ENCODE measurements at regions not wholly inside any gene's neighbourhood (a gene's known extent, or its start where the extent isn't known, plus 50 kb on each side); places are given as distances from the start of the nearest gene placed in this dataset.

- TF ChIP-seq CTCF (IDR thresholded peaks at IDR 0.05; ENCODE audit: insufficient read depth, low read length): no peak
- DNase-seq (ENCODE audit: low read depth): no peak
- no peak overlapping the region for H3K4me3 ChIP-seq (ENCODE audit: low read depth, low read length)
These were observed 297.7 kb upstream of the SYT4 start for GRCh38 chr18:43574974-43575373.

- no peak for DNase-seq (ENCODE audit: low read depth)
- no peak overlapping the region for H3K4me3 ChIP-seq (ENCODE audit: low read depth, low read length)
- no peak for TF ChIP-seq CTCF (IDR thresholded peaks at IDR 0.05; ENCODE audit: insufficient read depth, low read length)
These were observed 300.9 kb upstream of the SYT4 start for GRCh38 chr18:43578211-43578610.

- no peak overlapping the region for H3K4me3 ChIP-seq (ENCODE audit: low read depth, low read length)
- DNase-seq (ENCODE audit: low read depth): no peak
- TF ChIP-seq CTCF (IDR thresholded peaks at IDR 0.05; ENCODE audit: insufficient read depth, low read length): no peak
These were observed 301.4 kb upstream of the SYT4 start for GRCh38 chr18:43578706-43579105.

- H3K4me3 ChIP-seq (ENCODE audit: low read depth, low read length): no peak overlapping the region
- no peak for TF ChIP-seq CTCF (IDR thresholded peaks at IDR 0.05; ENCODE audit: insufficient read depth, low read length)
- DNase-seq (ENCODE audit: low read depth): no peak
These were observed 304.7 kb upstream of the SYT4 start for GRCh38 chr18:43581936-43582519.

- peak; percentile 77 for TF ChIP-seq CTCF (IDR thresholded peaks at IDR 0.05; ENCODE audit: insufficient read depth, low read length)
- peak; percentile 60 for DNase-seq (ENCODE audit: low read depth)
- H3K4me3 ChIP-seq (ENCODE audit: low read depth, low read length): no peak overlapping the region
These were observed 310.4 kb upstream of the SYT4 start for GRCh38 chr18:43587538-43588153.

GRCh38 chr18:43588838-43589237 lies 311.5 kb upstream of the SYT4 start:
- no peak overlapping the region for H3K4me3 ChIP-seq (ENCODE audit: low read depth, low read length)
- no peak for DNase-seq (ENCODE audit: low read depth)
- no peak for TF ChIP-seq CTCF (IDR thresholded peaks at IDR 0.05; ENCODE audit: insufficient read depth, low read length)

Data from fibroblast of the aortic adventitia (primary cell).